KG1 (cell line): ENCODE measurements at regions not wholly inside any gene's neighbourhood (a gene's known extent, or its start where the extent isn't known, plus 50 kb on each side); places are given as distances from the start of the nearest gene placed in this dataset.
A peak's percentile ranks its signal among the peaks of the same experiment; 100 is the strongest.
"Not testable (repeated sequence)": the region's sequence is repeated elsewhere in the genome, so short reads cannot be mapped to it uniquely, and the experiment has no call there.

Experiments used
- DNase-seq: peaks from one replicate; lab custom pipeline; 2025; lab: John Stamatoyannopoulos, UW

DNA sequence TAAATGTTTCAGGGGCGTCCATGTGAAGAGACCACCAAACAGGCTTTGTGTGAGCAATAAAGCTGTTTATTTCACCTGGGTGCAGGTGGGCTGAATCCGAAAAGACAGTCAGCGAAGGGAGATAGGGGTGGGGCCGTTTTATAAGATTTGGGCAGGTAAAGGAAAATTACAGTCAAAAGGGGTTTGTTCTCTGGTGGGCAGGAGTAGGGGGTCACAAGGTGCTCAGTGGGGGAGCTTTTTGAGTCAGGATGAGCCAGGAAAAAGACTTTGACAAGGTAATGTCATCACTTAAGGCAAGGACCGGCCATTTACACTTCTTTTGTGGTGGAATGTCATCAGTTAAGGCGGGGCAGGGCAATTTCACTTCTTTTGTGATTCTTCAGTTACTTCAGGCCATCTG lies 542.4 kb upstream of the BOD1L1 start:
- not testable (repeated sequence) for DNase-seq

DNA sequence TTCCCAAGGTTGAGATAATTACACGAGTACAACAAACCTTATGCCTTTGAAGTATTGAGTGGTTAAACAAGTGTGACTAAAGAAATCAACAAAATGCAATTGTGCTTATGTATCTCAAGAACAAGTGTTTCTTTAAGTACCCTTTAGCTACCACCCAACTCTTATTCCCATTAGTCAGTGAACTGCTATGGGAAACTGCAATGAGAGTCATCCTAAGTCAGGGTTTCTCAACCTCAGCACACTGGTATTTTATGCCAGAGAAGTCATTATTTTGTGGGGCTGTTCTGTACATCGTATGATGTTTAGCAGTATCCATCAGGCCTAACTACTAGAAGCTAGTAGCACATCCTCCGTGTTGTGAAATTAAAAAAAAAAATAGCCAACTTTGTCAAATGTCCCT lies 549.1 kb upstream of the BOD1L1 start:
- no peak for DNase-seq

DNA sequence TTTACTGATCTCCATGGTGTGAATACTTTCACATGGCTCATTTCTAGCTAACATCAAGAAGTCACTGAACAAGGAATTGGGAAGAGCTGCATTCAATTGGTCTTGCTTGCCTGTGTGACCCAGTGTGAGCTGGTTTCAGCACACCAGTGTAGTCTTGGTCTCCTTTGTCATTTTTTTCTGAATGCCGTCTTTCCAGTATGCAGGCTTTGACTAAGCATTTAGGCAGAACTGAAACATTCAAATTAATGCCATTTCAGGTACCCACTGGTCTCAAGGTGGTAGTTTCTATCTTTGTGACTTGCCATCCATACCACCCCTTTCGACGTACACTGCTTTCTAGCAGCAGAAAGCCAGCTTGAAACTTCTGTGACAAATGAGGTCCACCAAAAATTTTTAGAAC lies 550.5 kb upstream of the BOD1L1 start:
- DNase-seq = no peak

DNA sequence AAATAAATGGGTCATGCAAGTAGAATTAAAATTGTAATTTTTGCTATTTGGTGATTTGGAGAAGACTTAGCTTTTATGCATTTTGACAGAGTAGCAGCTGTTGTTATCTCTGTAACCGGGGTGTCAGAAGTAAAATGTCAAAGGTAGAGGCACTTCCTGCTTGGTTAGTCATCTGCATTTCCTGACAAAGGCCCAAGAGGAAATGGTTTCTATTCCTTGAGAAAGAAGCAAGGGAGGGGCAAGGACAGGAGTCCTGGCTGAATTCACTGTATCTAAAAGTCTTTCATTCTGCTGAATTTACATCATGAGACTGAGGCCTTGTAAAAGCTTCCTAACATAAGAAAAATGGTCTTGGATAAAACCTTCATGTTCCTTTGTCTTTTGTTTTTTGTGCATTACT lies 550.9 kb upstream of the BOD1L1 start:
- DNase-seq = peak; percentile 16

DNA sequence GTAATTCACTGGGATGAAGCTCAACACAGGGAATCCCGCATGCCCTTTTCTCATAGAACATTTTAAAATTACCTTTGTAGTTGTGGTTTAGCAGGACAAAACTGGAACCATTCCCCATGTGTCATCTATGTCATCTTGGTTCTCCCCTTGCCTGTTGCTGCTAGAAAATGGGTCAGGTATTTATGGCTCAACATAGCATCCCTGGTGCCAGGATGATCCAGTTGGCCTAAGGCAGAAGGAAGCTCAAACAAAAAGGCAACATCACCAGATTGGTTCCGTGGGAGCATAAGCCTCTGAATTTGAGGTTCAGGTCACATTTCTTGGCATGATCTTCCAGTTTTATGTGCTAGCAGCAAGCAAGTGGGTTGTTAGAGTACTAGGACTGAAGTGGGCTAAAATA lies 552.6 kb upstream of the BOD1L1 start:
- DNase-seq = no peak

DNA sequence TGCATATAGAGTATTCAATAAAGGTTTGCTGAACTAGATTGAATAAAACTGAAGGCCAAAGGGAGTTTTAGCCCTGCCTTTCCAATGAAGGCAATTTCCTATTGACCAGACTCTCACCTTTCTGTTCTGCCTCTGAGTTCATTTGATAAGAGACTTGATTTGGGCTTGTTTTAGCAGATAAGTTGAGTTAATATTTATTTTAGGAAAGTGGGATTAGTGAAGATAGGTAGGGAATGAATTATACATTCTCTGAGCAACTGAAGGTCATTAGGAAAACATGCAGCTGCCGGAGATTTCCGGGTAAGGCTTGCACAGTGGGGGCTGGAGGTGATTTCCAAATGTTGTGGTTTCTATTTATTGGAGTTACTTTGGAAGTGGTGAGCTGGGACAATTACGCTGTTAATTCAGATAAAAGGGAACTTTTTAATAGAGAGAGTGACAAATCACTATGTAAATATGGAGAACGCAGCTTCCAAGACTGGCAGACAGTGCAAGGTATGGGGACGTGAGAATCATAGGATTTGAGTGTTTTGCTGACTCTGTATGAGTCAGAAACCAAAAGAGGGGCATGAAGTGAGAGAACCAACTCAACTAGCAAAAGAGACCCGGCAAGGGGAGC lies 553.6 kb upstream of the BOD1L1 start:
- no peak for DNase-seq

DNA sequence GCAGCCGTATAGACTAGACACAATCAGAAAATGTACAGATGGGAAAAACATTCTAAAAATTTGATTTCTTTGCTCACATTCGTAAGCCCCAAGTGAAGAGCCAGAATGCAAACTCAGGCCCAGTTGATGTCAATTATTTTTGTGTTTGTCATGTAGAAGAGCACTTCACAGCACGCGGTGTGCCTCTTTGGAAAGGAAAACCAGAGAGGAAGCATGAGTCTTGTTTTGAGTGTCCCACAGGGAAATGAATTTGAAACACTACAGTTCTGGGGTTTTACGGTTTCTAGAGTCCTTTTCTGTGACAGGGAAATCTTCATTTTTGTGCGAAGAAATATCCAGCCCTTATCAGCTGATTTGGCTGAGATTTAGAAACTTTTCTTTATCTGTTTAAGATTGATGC lies 554.6 kb upstream of the BOD1L1 start:
- DNase-seq = no peak

DNA sequence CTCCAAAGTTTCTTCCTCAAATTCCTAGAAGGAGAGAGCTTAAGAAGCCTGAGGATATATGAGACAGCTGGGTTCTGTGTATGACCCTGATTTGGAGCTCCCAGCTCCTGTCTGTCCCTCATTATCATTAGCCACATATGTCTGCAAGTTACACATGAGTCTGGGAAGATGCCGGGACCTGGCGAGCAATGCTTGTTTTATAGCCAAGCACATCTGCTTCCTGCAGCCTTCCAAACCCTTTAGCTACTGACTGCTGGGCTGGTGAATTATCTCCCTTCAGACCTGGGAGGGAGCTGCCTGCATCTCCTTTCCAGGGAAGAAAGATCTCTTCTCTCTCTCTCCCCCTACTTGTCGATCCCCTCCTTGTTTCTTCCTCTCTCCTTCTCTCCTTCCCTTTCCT lies 556.7 kb upstream of the BOD1L1 start:
- DNase-seq = no peak

DNA sequence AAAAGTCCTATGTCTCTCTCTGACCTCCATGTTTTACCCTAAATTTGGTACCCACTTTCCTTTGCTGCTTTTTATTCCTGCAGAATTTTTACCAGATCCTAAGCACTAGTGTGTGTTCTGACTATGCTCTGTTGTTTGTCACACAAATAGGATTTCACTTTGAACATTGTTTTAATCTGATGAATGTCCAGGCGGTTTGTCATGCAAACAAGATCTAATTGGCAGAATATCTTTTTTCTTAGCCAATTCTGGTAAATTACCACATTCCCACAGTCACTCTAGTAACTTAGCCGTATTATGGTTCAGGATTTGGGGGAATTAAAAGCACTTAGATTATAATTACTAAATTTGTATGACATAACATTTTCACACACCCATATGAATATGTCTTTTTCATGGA lies 557.2 kb upstream of the BOD1L1 start:
- DNase-seq = no peak

DNA sequence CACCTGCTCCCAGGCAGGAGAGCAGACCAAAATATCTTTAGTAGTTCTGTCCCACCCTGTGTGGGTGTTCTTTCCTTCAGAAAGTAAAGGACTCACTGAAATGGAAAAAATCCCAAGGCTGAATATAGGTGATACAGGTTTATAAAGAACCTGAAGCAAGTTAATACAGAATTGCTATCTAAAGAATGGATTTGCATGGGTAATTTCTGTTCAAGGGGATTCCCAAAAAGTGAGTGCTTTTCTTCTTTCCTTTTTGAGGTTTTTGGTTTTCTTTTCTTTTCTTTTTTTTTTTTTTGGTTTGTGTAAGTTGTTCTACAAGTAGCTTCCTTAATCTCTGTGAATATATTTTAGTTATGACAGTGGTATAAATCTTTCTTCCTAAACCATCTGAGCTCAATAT lies 560.7 kb upstream of the BOD1L1 start:
- DNase-seq = no peak

DNA sequence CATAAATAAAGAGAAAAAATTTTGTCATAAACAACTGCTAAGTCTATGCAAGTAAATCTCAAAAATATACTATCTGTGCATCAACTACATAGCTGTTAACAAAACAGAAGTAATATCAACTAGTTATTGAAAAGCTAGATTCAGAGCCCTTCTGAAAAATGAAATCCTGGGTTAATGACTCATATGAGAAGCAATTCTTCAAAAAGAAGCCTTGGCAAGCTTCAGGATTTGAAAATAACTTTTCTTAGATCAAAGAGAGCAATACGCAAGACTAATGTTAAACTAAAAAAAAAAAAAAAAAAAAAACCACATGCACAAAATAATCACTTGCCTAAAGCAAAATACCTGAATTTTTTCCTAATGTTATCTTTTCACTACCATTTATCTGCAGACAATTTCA lies 566.1 kb upstream of the BOD1L1 start:
- no peak for DNase-seq

DNA sequence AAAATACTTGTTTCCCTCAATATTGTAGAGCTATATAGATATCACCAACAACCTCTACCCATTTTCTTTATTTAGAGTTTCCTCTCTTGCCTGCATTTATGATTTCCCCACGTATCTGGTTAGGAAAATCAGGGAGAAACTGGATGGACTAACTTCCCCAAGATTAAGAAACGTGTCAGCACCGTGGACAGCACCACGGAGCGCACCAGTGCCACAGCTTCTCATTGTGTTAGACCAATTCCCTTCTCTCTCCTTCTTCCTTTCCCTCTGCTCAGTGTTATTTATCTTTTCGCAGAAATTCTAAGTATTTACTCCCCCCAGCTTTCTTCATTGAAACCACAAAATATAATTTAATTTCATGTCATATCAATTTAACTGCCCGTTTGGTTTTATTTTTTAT lies 568.6 kb upstream of the BOD1L1 start:
- peak; percentile 14 for DNase-seq

DNA sequence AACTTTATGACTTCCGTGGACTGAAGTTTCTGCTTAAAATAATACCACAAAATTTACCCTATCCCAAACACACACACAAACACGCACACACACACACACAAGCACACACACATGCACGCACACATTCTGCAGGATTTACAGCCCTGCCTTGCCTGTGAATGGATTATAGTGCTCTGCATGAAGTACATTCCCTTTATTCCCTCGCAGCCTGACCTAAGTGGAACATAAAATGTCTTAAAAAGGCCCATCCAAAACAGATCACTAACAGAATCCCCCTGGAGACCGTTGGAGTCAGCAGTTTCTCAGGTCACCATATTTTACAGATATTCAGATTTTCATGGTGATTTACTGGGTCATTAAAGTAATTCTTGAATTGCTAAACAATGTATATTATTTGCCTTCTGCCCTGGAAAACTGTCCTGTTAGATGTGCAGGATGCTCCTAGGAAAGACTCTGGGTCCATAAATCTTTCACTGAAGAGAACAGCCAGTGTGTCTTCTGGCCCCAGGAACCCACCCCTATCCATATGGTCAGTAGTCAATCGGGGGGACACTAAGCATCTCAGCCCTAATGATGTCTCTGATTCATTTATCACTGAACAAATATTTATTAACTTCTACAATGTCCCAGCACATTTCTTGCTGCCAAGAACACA lies 587.7 kb upstream of the BOD1L1 start:
- no peak for DNase-seq

DNA sequence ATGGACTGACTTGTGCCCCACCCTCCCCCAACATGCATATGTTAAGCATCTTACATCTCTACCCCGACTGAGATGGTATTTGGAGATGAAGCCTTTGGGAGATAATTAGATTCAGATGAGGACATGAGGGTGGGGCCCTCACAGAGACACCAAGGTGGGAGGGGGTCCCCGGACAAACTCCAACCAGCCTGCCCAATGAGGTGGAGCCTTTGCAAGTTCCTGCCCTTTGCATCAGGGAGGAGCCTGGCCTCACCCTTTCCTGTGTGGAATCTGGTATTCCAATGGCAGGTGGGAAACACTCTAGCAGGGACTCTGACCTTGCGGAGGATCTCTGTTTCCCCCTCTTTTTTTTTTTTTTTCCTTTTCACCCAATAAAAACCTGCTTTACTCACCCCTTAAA lies 589.9 kb upstream of the BOD1L1 start:
- no peak for DNase-seq

DNA sequence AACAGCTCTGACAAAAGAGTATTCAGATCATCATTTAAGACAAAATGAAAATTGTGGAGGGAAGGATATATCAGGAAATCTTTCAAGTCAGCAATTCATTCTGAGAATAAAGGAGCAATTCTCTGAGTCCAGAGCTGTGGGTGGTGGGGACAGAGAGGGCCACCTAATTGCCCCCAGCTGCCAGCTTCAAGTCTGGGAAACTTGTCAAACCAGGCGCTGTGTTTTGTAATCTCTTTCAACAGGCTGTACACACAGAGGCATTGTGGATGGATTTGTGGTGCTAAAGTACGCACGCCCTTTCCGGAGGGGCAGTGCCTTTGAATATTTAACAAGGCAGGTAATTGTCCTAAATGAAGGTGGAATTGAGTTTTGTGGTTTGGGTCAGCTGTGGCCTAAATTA lies 591.1 kb upstream of the BOD1L1 start:
- DNase-seq = no peak

DNA sequence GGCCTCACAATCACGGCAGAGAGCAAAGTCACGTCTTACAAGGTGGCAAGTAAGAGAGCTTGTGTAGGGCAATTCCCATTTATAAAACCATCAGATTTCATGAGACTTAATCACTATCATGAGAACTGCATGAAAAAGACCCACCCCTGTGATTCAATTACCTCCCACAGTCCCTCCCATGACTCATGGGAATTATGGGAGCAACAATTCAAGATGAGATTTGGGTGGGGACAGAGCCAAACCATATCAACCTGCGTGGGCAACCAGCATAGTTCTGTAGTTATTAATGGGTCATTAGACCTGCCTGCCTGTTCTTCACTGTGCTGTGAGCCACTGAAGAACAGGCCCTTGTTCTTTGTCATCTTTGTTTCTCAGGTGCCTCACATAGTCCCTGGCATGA lies 593.7 kb upstream of the BOD1L1 start:
- DNase-seq = no peak

DNA sequence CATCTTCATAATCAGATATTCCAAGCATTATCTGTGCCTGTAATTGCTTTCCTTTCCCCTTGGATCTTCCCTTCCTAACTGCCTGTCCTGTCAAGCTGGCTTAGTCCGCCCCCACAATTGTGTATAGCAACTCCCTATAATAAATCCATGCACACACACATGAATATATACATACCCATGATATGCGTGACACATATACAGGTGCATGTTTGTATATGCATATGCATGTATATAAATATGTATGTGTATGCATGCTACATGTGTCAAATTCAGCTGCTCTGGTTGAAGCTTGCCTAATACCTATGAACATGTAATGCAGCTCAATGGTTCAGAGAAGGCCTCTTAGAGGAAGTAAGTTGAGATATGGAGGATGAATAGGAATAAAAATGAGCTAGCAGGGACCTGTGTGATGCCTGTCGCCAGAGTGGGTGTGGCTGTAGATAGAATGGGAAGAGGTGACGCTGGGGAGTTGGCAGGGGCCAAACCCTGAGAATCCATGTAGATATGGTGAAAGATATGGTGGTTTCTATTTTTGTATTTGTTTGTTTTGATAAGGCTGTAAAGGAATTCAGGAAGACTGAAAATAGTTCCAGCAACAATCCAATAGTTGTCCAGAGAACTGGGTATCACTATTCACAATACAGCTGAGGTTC lies 595.0 kb upstream of the BOD1L1 start:
- DNase-seq = no peak

DNA sequence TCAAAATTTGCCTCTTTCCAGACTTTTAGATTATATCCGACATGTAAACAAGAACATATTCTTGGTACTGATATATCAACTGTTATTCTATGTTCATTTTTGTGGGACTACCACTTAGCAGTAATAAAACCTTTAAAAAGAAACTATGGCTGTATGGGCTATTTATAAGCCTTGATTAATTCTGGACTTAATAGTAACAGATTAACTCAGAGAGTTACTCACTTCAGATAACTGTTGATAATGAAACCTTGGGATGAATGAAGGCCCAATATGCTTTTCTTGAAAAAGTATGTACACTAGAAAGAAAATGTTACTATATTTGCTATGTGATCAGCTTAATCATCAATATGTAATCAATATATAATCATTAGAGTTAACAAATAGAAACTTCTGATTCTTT lies 595.9 kb upstream of the BOD1L1 start:
- DNase-seq = no peak

DNA sequence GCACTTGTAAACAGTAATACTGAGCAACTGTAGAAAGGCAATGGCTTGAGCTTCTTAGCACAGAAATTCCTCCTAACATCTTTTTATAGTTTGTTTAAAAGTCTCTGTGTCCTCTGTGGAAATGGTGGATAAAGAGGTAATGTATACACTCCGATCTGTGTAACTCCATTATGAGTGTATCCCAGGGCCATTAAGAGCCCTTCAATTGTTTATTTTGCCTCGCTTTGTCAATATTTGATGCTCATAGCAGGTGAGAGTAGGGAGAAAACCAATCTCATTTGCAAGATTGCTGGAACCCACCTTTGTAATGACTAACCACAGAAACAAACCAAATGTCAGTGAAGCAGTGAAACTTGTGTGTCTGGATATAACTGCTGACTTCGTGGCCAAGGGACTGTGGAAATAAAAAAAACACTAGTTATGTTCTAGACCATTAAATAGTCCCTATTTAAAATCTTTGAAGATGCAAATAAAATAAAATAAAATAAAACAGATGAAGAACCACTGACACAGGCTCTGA lies 598.2 kb upstream of the BOD1L1 start:
- DNase-seq = no peak

DNA sequence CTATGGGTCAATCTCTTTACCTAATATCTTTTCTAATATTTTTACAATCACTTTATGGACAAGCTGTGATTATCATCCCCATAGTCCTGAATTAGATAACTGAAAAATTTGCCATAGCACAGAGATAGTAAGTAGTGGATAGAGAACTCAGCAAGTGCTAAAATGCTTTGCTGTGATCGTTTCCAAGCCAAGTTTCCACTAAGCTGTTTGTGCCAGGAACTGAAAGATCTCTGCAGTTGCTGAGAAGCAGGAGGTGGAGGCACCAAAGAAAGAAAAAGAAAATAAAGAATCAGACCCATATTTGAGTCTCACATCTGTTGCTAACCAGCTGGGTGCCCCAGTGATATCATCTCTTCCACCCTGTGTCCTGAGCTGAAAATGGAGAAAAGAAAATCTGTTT lies 605.6 kb upstream of the BOD1L1 start:
- no peak for DNase-seq

DNA sequence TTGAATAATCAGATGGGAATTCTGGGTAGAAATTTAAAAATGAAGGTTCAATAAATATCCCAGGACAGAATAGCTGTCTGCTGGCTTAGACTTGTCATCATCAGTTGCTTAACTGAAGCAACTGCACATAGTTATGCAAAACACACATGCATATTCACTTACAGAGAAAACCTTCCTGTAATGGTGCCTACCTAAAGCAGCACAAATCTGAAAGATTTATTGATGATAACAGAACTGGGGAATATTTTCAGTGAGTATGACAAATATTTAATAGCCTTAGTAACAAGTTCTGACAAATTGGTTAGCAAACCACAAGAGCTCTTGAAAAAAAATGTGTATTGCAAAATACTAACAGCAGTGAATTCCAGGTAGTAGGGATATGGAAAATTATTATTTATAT lies 606.8 kb upstream of the BOD1L1 start:
- no peak for DNase-seq

DNA sequence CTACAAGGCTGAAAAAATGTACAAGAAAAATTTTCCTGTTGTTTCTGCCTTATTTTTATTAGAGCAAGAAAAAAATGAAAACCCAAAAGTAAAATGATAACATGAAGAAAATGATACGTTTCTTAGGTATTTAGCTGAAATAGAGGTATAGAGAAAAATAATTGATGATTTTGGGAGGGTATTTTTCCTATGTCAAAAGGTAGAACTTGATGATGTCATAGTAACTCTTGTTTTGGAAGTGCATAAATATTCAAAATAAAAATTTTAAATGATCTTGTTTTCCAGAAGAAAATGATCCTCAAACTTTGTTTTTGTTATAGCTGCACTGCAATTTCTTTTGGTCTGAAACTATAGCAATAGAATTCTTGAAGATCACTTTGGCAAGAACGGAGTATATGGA lies 608.8 kb upstream of the BOD1L1 start:
- no peak for DNase-seq

DNA sequence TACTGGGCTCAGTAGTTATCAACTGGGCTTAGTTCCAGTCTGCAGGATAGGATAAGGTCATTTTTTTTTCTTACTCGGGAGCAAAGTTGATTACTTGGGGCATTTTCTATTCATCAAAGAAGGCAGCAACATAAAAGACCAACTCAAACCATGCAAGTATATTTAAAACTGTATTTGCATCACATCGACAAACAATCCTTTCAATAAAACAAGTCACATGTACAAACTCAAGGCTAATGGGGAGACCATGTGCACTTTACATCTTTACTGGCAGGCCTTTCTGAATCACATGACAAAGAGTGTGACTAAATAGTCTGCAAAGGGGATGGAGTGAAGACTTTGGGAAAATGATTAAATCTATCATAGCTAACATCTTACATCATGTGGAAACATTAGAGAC lies 610.4 kb upstream of the BOD1L1 start:
- DNase-seq = no peak

DNA sequence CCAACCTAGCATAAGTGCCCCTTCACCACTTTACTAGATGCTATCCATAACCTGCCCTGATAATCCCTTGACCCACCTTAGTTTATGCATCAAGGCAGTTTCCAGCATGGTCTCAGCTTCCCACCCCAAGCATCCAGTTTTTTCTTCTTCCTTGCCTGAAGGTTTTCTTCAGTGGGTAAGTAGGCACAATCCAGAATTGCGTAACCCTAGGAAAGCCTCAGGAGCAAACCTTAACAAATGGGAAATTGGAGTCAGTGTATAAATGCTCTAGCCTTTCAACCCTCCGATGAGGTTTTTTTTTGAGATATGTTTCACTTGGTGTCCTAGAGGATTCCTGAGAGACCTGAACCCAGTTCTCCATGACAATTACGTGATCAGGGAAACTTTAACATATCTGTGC lies 614.0 kb upstream of the BOD1L1 start:
- DNase-seq = no peak
